A673 (cell line): ENCODE measurements at regions not wholly inside any gene's neighbourhood (a gene's known extent, or its start where the extent isn't known, plus 50 kb on each side); places are given as distances from the start of the nearest gene placed in this dataset.
A peak's percentile ranks its signal among the peaks of the same experiment; 100 is the strongest.

Experiments
- BruUV-seq: library from RNA; stranded (reverse); fragments of 400-500 nt; replicated peaks from 2 replicates; lab custom pipeline; 2021; lab: Mats Ljungman, UMichigan
- CTCF ChIA-PET: fragments of 300-600 bp; sonication (Branson Sonifier 250); formaldehyde crosslinking; loops from one replicate; lab custom pipeline; 2022; ENCODE audit warnings: antibody characterized with exemption; lab: Charles Lee
- POLR2A ChIA-PET: fragments of 300-600 bp; sonication (Branson Sonifier 250); formaldehyde crosslinking; loops from one replicate; lab custom pipeline; 2022; ENCODE audit warnings: antibody characterized with exemption; ENCODE audit not compliant: low non-redundant PET; lab: Charles Lee
- DNase-seq: peaks from one replicate; pipeline ENCODE4 v3.0.0-alpha.2; 2015; ENCODE audit warnings: low spot score
- H3K27ac ChIP-seq: fragments of 200-600 bp; sonication (generic); 2 replicates; pipeline ENCODE4 v1.5.1; 2016; ENCODE audit warnings: mixed run types, low read depth, mild to moderate bottlenecking, mixed read lengths, antibody characterized with exemption, low read length; ENCODE audit not compliant: poor library complexity, severe bottlenecking
- H3K27me3 ChIP-seq: fragments of 200-600 bp; sonication (generic); replicated peaks from 2 replicates; pipeline ENCODE4 v1.6.1; 2017; ENCODE audit warnings: mixed run types, low read depth, mild to moderate bottlenecking, mixed read lengths, antibody characterized with exemption, low read length; ENCODE audit not compliant: insufficient read depth, poor library complexity
- H3K36me3 ChIP-seq: fragments of 200-600 bp; sonication (generic); 2 replicates; pipeline ENCODE4 v1.6.1; 2016; ENCODE audit warnings: mixed run types, mild to moderate bottlenecking, mixed read lengths, antibody characterized with exemption, low read length; ENCODE audit not compliant: insufficient read depth, poor library complexity, severe bottlenecking
- H3K4me1 ChIP-seq: fragments of 200-600 bp; sonication (generic); 2 replicates; pipeline ENCODE4 v1.6.1; 2017; ENCODE audit warnings: mixed run types, mild to moderate bottlenecking, mixed read lengths, antibody characterized with exemption, low read length; ENCODE audit not compliant: insufficient read depth, poor library complexity, severe bottlenecking
- H3K4me3 ChIP-seq: fragments of 200-600 bp; sonication (generic); 2 replicates; pipeline ENCODE4 v1.5.1; 2016; ENCODE audit warnings: low read depth, mixed run types, mild to moderate bottlenecking, mixed read lengths, low read length; ENCODE audit not compliant: poor library complexity, severe bottlenecking
- H3K9me3 ChIP-seq: fragments of 200-600 bp; sonication (generic); 2 replicates; pipeline ENCODE4 v1.6.1; 2016; ENCODE audit warnings: mixed run types, low read depth, mild to moderate bottlenecking, mixed read lengths, antibody characterized with exemption, low read length; ENCODE audit not compliant: poor library complexity, severe bottlenecking
- CTCF ChIP-seq: fragments of 300-800, 200-600 bp; sonication (generic); conservative IDR thresholded peaks from 2 replicates; pipeline ENCODE4 v1.5.1; 2017; ENCODE audit warnings: low read depth, mild to moderate bottlenecking, antibody characterized with exemption, low read length, moderate library complexity, mixed read lengths
- EZH2 ChIP-seq: fragments of 200-600 bp; sonication (generic); IDR thresholded peaks from 2 replicates; pipeline ENCODE4 v1.6.1; 2017; ENCODE audit warnings: borderline replicate concordance, low read depth, mild to moderate bottlenecking, mixed read lengths, antibody characterized with exemption, low read length; ENCODE audit not compliant: poor library complexity, severe bottlenecking
- intact Hi-C: fragments of 100-400 bp; cut with micrococcal nuclease; formaldehyde crosslinking; loops from one replicate; pipeline ENCODE4 v1.10.0; 2022; ENCODE audit not compliant: unreplicated experiment

- POLR2A ChIA-PET: no interaction called here
- Histone ChIP-seq H3K4me1 (peaks cover 6% of the 10 kb centered on the region), H3K9me3 (no peaks in the 10 kb centered on the region), H3K27me3 (no peaks in the 10 kb centered on the region), H3K4me3 (no peak overlapping the region), H3K27ac (no peak overlapping the region), H3K36me3 (no peaks in the 10 kb centered on the region)
- CTCF ChIA-PET: no interaction called here
- no peak for TF ChIP-seq CTCF
- TF ChIP-seq EZH2: no peak
- no peak for DNase-seq
- no TSS peak for BruUV-seq
- intact Hi-C loops: no loop called here
Measured at GRCh38 chr10:21431799-21432198, 93.7 kb downstream of the SKIDA1 start.

DNA sequence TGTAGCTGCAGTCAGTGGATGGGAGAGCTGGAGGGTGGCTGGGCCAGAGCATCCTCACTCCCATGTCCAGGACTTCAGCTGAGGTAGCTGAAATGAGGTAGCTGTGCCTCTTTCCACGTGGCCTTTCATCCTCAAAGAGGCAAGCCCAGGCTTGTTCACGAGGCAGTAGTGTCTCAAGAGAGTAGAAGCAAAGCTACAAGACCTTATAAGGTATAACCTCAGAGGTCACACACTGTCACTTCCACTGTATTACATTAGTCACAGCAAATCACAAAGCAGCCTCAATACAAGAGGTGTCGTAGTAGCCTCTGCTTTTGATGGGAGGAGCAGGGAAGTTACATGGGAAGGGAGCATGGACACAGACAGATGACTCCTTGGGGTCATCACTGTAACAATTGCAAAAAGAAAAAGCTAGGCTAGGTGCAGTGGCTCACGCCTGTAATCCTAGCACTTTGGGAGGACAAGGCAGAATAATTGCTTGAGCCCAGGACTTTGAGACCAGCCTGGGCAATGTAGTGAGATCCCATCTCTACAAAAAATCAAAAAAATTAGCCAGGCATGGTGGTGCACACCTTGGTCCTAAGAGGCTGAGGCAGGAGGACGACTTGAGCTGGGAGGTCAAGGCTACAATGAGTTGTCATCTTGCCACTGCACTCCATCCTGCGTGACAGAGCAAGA lies 97.5 kb downstream of the SKIDA1 start:
- Histone ChIP-seq H3K4me3 (no peak overlapping the region), H3K27ac (peak overlapping the region; percentile 16), H3K27me3 (no peaks in the 10 kb centered on the region), H3K36me3 (no peaks in the 10 kb centered on the region), H3K4me1 (peaks cover 28% of the 10 kb centered on the region), H3K9me3 (no peaks in the 10 kb centered on the region)
- POLR2A ChIA-PET: no interaction called here
- no peak for DNase-seq
- no TSS peak for BruUV-seq
- CTCF ChIA-PET: no interaction called here
- no peak for TF ChIP-seq EZH2
- intact Hi-C loops: no loop called here

- Histone ChIP-seq H3K4me1 (peaks cover 30% of the 10 kb centered on the region), H3K27me3 (no peaks in the 10 kb centered on the region), H3K4me3 (no peak overlapping the region), H3K36me3 (no peaks in the 10 kb centered on the region), H3K9me3 (no peaks in the 10 kb centered on the region), H3K27ac (peak overlapping the region; percentile 92)
- no TSS peak for BruUV-seq
- POLR2A ChIA-PET: no interaction called here
- TF ChIP-seq CTCF: no peak
- TF ChIP-seq EZH2: no peak
- peak; percentile 87 for DNase-seq
- intact Hi-C loops: no loop called here
- CTCF ChIA-PET: interaction anchor here (0.7 kb wide), 1 partner anchor 146 kb away, joined by 10 read pairs; no protein-coding TSS in a partner anchor
Measured at GRCh38 chr10:21424459-21424861, 101.0 kb downstream of the SKIDA1 start.

GRCh38 chr10:21423850-21424249 lies 101.6 kb downstream of the SKIDA1 start:
- ChIA-PET CTCF (no interaction called here), POLR2A (interaction anchor here (0.6 to 0.7 kb wide), 2 partner anchors 68 to 357 kb away, joined by 3 to 4 read pairs; no protein-coding TSS in a partner anchor)
- intact Hi-C loops: no loop called here
- Histone ChIP-seq H3K4me3 (no peak overlapping the region), H3K36me3 (no peaks in the 10 kb centered on the region), H3K9me3 (no peaks in the 10 kb centered on the region), H3K4me1 (peaks cover 30% of the 10 kb centered on the region), H3K27ac (peak overlapping the region; percentile 92), H3K27me3 (no peaks in the 10 kb centered on the region)
- TSS peak; percentile 79 for BruUV-seq
- TF ChIP-seq EZH2: no peak
- TF ChIP-seq CTCF: no peak
- peak; percentile 75 for DNase-seq
